ENCODE measurements at regions not wholly inside any gene's neighbourhood (a gene's known extent, or its start where the extent isn't known, plus 50 kb on each side); places are given as distances from the start of the nearest gene placed in this dataset.

DNA sequence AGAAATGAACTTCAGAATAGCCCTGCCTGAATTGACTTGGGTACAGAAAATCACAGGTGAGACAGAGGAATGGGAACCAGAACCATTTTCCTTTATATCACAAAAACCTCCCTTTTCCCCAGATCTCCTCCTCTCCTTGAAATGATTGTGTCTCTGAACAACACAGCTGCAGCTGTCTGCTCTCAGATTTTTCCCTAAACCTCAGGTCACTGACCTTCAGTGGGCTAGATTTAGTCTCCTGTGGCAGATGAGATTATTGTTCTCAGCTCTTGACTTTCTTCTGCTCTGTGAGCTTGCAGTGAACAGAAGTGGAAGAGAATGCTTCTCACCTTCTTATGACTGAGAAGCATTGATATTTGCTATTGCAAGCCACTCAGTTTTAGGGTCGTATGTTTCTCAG lies 92.3 kb upstream of the FAM20A start:
- TF ChIP-seq POLR2A (IDR thresholded peaks at IDR 0.05): no peak
- no peak for TF ChIP-seq EP300 (IDR thresholded peaks at IDR 0.05)
